ENCODE measurements at regions not wholly inside any gene's neighbourhood (a gene's known extent, or its start where the extent isn't known, plus 50 kb on each side); places are given as distances from the start of the nearest gene placed in this dataset.

DNA sequence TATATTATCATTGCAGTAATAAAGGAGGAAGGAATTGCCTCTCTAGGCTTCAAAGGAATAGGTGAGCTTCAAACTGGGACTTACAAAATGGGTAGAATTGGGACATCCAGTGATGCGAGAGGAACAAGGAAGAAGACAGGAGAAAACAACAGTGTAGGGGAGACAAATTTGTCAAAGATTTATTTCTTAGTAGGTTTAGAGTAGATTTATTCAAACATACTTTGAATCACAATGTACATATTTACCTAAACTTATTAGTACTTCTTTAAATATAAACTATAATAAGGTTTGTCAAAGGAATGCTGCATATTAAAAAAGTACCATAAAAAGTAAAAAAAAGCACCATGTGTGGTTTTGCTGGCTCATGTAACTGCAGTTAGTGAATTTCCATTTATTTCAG lies 161.4 kb upstream of the CDH2 start (continued):
- TF ChIP-seq CHD7 (IDR thresholded peaks at IDR 0.05; ENCODE audit: insufficient replicate concordance, low read length) (no peak), SUZ12 (IDR thresholded peaks at IDR 0.05; ENCODE audit: low read length) (no peak), RXRA (IDR thresholded peaks at IDR 0.05; ENCODE audit: insufficient read depth, low read depth, low read length) (no peak), MAX (IDR thresholded peaks at IDR 0.05) (no peak), SP2 (IDR thresholded peaks at IDR 0.05; ENCODE audit: low read length) (no peak), ASH2L (IDR thresholded peaks at IDR 0.05; ENCODE audit: low read length) (no peak), TCF12 (IDR thresholded peaks at IDR 0.05; ENCODE audit: low read depth, low read length) (no peak), POLR2AphosphoS5 (IDR thresholded peaks at IDR 0.05; ENCODE audit: low read depth, low read length) (no peak), TBP (IDR thresholded peaks at IDR 0.05; ENCODE audit: low read depth, low read length) (no peak), E2F6 (IDR thresholded peaks at IDR 0.05) (no peak)
